HG03432 (cell line): ENCODE measurements at regions not wholly inside any gene's neighbourhood (a gene's known extent, or its start where the extent isn't known, plus 50 kb on each side); places are given as distances from the start of the nearest gene placed in this dataset.
"Not testable (repeated sequence)": the region's sequence is repeated elsewhere in the genome, so short reads cannot be mapped to it uniquely, and the experiment has no call there.

Experiments used
- ATAC-seq: cut with Tn5 transposase; IDR thresholded peaks from one replicate; pipeline ENCODE4 v1.9.1; 2021; ENCODE audit warnings: mild to moderate bottlenecking, moderate library complexity; ENCODE audit not compliant: unreplicated experiment

- no peak for ATAC-seq
Measured at GRCh38 chr10:65360497-65360896, 1565.3 kb upstream of the LRRTM3 start.

- no peak for ATAC-seq
Measured at GRCh38 chr10:65365878-65366277, 1560.0 kb upstream of the LRRTM3 start.

DNA sequence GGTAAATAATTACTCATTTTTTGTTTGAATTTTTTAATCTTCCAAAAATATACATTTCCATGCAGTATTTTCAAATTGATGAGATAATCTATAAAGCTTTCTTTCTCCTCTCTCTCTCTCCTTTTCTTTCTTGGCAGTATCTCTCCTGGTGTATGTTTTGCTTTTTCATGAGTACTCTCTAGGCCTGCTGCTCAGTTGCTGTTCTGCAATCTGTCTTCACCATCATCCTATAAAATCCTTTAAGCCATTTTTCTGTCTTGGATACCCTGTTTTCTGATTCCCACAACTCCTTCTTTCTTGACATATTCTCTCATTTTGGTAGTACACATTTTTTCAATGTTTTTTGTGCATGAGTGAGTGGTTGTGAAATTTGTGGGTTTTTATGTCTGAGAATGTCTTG, 1558.1 kb upstream of the LRRTM3 start:
- ATAC-seq = no peak

DNA sequence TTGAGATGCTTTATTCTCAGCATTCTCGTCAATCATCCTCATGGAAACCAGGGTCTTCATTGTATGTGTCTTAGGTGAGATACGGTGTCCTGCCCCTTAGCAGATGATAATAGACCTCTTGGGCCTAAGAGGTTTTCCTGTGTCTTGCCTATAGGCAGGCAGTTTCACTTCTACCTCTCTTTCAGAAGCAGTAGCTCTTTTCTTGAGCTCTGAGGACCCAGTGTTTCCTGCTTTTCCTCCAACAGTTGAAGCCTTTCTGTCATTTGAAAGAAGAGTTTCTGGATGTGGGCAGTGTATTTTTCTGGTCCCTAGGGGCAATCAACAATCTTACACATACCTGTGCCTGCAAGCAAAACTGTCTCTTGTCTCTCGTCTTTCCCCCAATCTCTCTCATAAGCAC, 1550.3 kb upstream of the LRRTM3 start:
- no peak for ATAC-seq

DNA sequence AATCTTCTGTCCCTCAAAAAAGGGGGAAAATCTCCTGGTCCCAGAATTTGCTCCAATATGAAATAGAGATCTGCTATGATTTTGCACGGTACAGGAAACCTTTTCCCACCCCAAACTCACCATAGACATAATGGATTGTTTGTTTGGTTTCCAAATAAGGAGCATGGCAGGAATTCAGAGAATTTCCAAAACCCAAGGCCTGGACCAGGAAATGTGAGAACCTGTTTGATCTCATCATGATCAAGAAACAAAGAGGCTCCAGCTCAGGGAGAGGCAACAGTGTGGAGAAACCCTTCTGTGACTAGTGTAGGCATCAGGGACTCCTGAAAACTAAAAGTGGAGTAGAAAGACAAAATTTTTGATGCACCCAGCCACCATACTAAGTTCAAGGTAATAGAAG, 1548.1 kb upstream of the LRRTM3 start:
- ATAC-seq = no peak

GRCh38 chr10:65394502-65395297, 1531.1 kb upstream of the LRRTM3 start:
- ATAC-seq = peak; percentile 90

GRCh38 chr10:65395631-65396030, 1530.2 kb upstream of the LRRTM3 start:
- no peak for ATAC-seq

- ATAC-seq = no peak
Measured at GRCh38 chr10:65396997-65397396, 1528.8 kb upstream of the LRRTM3 start.

DNA sequence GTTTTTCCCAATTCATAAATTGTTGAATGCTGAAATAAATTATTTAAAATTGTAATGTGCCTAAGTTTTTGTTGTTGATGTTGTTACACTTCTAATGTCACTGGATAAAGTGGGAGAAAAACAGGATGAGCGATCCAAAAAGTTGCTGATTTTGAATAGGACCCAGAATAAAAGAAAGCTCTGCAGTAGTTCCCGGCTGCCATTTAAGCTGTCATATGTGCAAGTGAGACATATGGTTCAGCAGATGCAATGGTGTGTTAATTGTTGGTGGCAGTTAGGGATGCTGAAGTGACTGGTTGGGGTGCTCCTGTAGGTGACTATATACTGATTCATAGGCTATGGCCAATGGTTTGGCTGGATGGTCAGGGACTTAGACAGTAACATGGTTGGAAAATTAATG, 1517.4 kb upstream of the LRRTM3 start:
- ATAC-seq = no peak

GRCh38 chr10:65413001-65413400, 1512.8 kb upstream of the LRRTM3 start:
- ATAC-seq = no peak

- no peak for ATAC-seq
Measured at GRCh38 chr10:65415318-65415717, 1510.5 kb upstream of the LRRTM3 start.

GRCh38 chr10:65416094-65416493, 1509.7 kb upstream of the LRRTM3 start:
- ATAC-seq = no peak

DNA sequence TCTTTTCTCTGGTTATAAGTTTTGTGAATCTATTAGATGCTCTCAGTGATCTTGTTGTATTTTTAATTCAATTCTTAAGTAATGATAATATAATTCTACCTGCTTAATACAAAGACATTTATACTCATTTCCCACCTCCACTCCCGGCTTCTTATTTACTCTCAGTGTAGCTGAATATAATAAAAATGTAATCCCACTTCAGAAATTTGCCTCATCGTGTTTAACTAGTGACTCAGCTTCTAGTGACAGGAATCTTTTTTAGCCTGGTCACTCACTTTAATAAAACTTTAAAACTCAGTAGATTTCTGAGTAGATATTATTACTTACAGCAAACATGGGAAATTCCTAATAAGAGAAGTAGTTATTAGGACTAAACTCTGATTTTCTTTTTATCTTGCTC, 1506.2 kb upstream of the LRRTM3 start:
- no peak for ATAC-seq

DNA sequence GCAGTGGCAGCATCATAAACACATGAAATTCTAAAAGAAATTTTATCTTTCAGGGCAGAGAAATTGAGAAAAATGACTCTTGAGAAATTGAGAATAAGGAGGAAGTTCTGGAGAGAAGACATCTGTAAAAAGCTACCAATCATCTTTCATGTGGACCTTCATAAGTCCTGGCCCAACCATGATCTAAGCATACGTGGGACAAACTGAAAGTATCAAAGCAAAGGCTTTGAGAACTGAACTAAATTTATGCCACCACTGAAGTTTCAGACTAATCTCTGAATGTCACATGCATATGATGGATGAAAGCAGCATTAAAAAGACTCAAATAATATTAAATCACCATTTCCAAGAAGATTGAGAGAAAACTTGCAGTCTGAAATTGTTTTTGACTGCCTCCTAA, 1502.8 kb upstream of the LRRTM3 start:
- no peak for ATAC-seq

DNA sequence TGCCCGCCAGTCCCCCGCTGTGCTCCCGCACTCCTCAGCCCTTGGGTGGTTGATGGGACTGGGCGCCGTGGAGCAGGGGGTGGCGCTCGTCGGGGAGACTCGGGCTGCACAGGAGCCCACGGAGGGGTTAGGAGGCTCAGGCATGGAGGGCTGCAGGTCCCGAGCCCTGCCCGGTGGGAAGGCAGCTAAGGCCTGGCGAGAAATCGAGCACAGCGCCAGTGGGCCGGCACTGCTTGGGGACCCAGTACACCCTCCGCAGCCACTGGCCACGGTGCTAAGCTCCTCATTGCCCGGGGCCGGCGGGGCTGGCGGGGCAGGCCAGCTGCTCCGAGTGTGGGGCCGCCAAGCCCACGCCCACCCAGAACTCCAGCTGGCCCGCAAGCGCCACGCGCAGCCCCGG, 1496.5 kb upstream of the LRRTM3 start:
- ATAC-seq = not testable (repeated sequence)

- ATAC-seq = peak; percentile 91
Measured at GRCh38 chr10:65430979-65431378, 1494.9 kb upstream of the LRRTM3 start.

DNA sequence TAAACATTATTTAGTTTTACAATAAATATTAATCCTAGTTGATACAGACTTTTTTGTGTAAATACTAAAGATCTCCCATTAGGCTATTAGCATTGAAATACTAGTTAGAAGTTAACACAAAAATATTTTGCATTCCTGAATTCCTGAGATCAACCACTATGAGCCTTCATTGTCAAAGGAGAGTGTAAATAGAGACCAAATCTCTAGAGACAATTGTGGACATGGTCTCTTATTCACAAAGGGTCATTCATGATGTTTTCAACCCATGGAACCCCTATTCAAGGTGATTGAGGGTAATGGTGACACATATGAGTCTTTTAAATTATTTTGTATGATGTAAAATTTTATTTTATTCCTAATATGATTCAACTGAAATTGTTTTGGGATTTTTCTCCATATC, 1454.8 kb upstream of the LRRTM3 start:
- ATAC-seq = no peak

GRCh38 chr10:65482848-65483247, 1443.0 kb upstream of the LRRTM3 start:
- no peak for ATAC-seq

DNA sequence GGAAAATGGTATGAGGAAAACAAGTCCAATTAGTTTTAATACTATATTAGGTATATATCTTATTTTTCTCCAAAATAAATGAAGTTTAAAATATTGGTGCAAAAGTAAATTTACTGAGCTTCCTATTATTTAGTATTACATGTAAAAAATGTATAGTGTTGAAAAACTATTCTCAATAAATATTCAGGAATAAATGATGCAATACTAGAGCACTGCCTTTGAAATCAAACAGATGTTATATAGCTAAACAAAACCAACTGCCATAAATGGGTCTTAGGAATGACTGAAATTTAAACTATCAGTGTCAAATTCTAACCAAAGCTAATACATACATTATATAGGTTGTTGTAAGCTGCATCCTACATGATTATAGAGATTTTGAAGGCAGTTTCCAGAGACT, 1434.0 kb upstream of the LRRTM3 start:
- no peak for ATAC-seq

GRCh38 chr10:65496541-65496940, 1429.3 kb upstream of the LRRTM3 start:
- ATAC-seq = no peak

- no peak for ATAC-seq
Measured at GRCh38 chr10:65497837-65498236, 1428.0 kb upstream of the LRRTM3 start.

DNA sequence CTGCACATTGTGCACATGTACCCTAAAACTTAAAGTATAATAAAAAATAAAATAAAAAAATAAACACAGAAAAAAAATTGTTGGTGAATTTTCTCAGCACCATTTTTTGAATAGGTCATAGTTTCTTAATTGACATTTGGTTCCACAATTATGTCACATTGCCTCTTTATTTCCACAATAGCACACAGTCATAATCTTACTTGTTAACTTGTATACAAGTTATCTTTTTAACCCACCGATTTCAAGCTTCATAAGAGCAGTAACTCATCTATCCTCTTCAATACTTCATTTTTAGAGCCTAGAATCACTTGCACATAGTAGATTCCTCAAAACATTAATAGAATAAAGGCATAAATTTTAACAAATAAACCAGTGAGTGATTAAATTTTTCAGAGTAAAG, 1425.1 kb upstream of the LRRTM3 start:
- no peak for ATAC-seq

DNA sequence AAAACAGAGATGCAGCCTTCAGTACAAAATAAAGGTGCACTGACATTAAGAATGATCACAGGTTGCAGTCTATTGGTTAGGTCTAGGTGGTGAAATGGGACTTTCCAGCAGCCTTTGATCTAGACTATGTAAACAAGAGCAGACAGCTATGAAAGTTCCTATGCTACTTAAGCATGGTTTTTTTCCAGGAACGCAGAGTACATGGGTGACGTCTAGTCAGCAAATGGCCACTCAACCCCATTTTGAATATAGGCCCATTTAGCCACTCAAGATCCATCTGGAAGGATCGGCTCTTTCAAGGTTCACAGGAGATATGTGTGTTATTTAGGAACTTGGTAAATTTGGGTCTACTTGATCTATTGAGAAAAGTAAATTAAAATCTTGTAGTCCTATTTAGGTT, 1424.6 kb upstream of the LRRTM3 start:
- ATAC-seq = peak; percentile 94
